Parathyroid adenoma (tissue), 2 donors: ENCODE measurements at regions not wholly inside any gene's neighbourhood (a gene's known extent, or its start where the extent isn't known, plus 50 kb on each side); places are given as distances from the start of the nearest gene placed in this dataset.

Experiments used
- H2AFZ ChIP-seq: fragments of 300-600 bp; sonication (generic); one replicate; pipeline ENCODE4 v1.7.0; 2017; ENCODE audit warnings: antibody characterized with exemption, mild to moderate bottlenecking
- H3K27ac ChIP-seq: fragments of 300-600 bp; sonication (generic); one replicate; pipeline ENCODE4 v1.7.0; 2017
- H3K27me3 ChIP-seq: fragments of 300-600 bp; sonication (generic); one replicate; pipeline ENCODE4 v1.7.0; 2017; ENCODE audit warnings: low read length; ENCODE audit not compliant: control insufficient read depth, insufficient read depth
- H3K36me3 ChIP-seq: fragments of 300-600 bp; sonication (generic); one replicate; pipeline ENCODE4 v1.7.0; 2017; ENCODE audit warnings: low read length; ENCODE audit not compliant: control insufficient read depth, insufficient read depth
- H3K4me1 ChIP-seq: fragments of 300-600 bp; sonication (generic); one replicate; pipeline ENCODE4 v1.7.0; 2017; ENCODE audit warnings: control low read depth
- H3K4me2 ChIP-seq: fragments of 300-600 bp; sonication (generic); one replicate; pipeline ENCODE4 v1.7.0; 2017; ENCODE audit warnings: low read length
- H3K4me3 ChIP-seq: fragments of 300-600 bp; sonication (generic); one replicate; pipeline ENCODE4 v1.7.0; 2017; ENCODE audit warnings: low read depth, low read length
- H3K79me2 ChIP-seq: fragments of 300-600 bp; sonication (generic); one replicate; pipeline ENCODE4 v1.7.0; 2017; ENCODE audit warnings: control low read depth
- H3K9ac ChIP-seq: fragments of 300-600 bp; sonication (generic); one replicate; pipeline ENCODE4 v1.7.0; 2017; ENCODE audit warnings: mild to moderate bottlenecking
- H3K9me3 ChIP-seq: fragments of 300-600 bp; sonication (generic); one replicate; pipeline ENCODE4 v1.7.0; 2017; ENCODE audit warnings: low read length; ENCODE audit not compliant: control insufficient read depth
- CTCF ChIP-seq: fragments of 300-600 bp; sonication (generic); IDR thresholded peaks from one replicate; pipeline ENCODE4 v1.7.0; 2017; ENCODE audit warnings: antibody characterized with exemption, mild to moderate bottlenecking
- donor health status: primary hyperparathyroidism.

GRCh38 chr7:106773721-106774120 is 91.4 kb upstream of the PIK3CG start:
- Histone ChIP-seq H3K4me1 (peaks cover 2% of the 10 kb centered on the region), H3K4me2 (no peak overlapping the region), H3K36me3 (no peaks in the 10 kb centered on the region), H3K27ac (no peak overlapping the region), H3K9me3 (no peaks in the 10 kb centered on the region), H3K9ac (no peak overlapping the region), H3K27me3 (no peaks in the 10 kb centered on the region), H2AFZ (no peak overlapping the region), H3K79me2 (no peaks in the 10 kb centered on the region), H3K4me3 (no peak overlapping the region)
- TF ChIP-seq CTCF: no peak

GRCh38 chr7:106774213-106774767 is 90.8 kb upstream of the PIK3CG start:
- H3K36me3 ChIP-seq: no peaks in the 10 kb centered on the region
- no peak for TF ChIP-seq CTCF
- no peak overlapping the region for H3K27ac ChIP-seq
- H3K9me3 ChIP-seq: no peaks in the 10 kb centered on the region
- H3K4me1 ChIP-seq: peaks cover 2% of the 10 kb centered on the region
- no peak overlapping the region for H3K9ac ChIP-seq
- no peaks in the 10 kb centered on the region for H3K79me2 ChIP-seq
- H3K4me3 ChIP-seq: no peak overlapping the region
- no peaks in the 10 kb centered on the region for H3K27me3 ChIP-seq
- H3K4me2 ChIP-seq: no peak overlapping the region
- no peak overlapping the region for H2AFZ ChIP-seq

- Histone ChIP-seq H3K27me3 (no peaks in the 10 kb centered on the region), H3K36me3 (no peaks in the 10 kb centered on the region), H3K4me1 (peaks cover 2% of the 10 kb centered on the region), H3K79me2 (no peaks in the 10 kb centered on the region), H3K9me3 (no peaks in the 10 kb centered on the region), H3K27ac (no peak overlapping the region), H2AFZ (no peak overlapping the region), H3K9ac (no peak overlapping the region), H3K4me2 (no peak overlapping the region), H3K4me3 (no peak overlapping the region)
- no peak for TF ChIP-seq CTCF
Observed at GRCh38 chr7:106774768-106775551, 90.1 kb upstream of the PIK3CG start.

- H3K27me3 ChIP-seq: no peaks in the 10 kb centered on the region
- H3K27ac ChIP-seq: no peak overlapping the region
- no peaks in the 10 kb centered on the region for H3K36me3 ChIP-seq
- H3K4me3 ChIP-seq: no peak overlapping the region
- no peak overlapping the region for H2AFZ ChIP-seq
- no peaks in the 10 kb centered on the region for H3K9me3 ChIP-seq
- peaks cover 2% of the 10 kb centered on the region for H3K4me1 ChIP-seq
- no peak overlapping the region for H3K4me2 ChIP-seq
- no peaks in the 10 kb centered on the region for H3K79me2 ChIP-seq
- no peak for TF ChIP-seq CTCF
- no peak overlapping the region for H3K9ac ChIP-seq
Observed at GRCh38 chr7:106775552-106775936, 89.5 kb upstream of the PIK3CG start.
